Ovary (tissue), 7 donors: ENCODE measurements at regions not wholly inside any gene's neighbourhood (a gene's known extent, or its start where the extent isn't known, plus 50 kb on each side); places are given as distances from the start of the nearest gene placed in this dataset.

ENCODE experiments used
- DNase-seq, 5 donors: peaks; one replicate each; pipeline ENCODE4 v3.0.0-alpha.2; 2019 to 2020
- H3K27ac ChIP-seq, 2 donors: fragments of 200-600 bp; one replicate each; pipeline versions ENCODE4 v1.5.1 to v1.8.0; 2019 to 2022
- H3K27me3 ChIP-seq: fragments of 200-600 bp; one replicate; pipeline ENCODE4 v1.8.0; 2022
- H3K36me3 ChIP-seq: fragments of 200-600 bp; sonication (generic); one replicate; pipeline ENCODE4 v1.5.1; 2019
- H3K4me1 ChIP-seq: one replicate; pipeline ENCODE4 v1.8.1; 2013; ENCODE audit warnings: mild to moderate bottlenecking, moderate library complexity; ENCODE audit not compliant: insufficient read depth
- H3K4me3 ChIP-seq: fragments of 200-600 bp; sonication (generic); one replicate; pipeline ENCODE4 v1.5.1; 2017
- H3K9me3 ChIP-seq, 2 donors: fragments of 200-600 bp in 1 of 2; sonication (generic) in 1 of 2; one replicate each; pipeline versions ENCODE4 v1.5.1 to v1.8.1; 2013 to 2019; ENCODE audit warnings: mild to moderate bottlenecking in 1 of 2, moderate library complexity in 1 of 2
- CTCF ChIP-seq, 3 donors: fragments of 450-650 bp in 2 of 3; fragments of 200-600 bp in 1 of 3; IDR thresholded peaks; one replicate each; pipeline versions ENCODE4 v1.5.1 to v1.8.0; 2016 to 2022; ENCODE audit warnings: antibody characterized with exemption in 3 of 3, mild to moderate bottlenecking in 1 of 3
- EP300 ChIP-seq: sonication (generic); formaldehyde crosslinking; IDR thresholded peaks from one replicate; pipeline ENCODE4 v1.6.1; 2017; ENCODE audit warnings: antibody characterized with exemption
- POLR2A ChIP-seq: fragments of 450-650 bp; IDR thresholded peaks from one replicate; pipeline ENCODE4 v1.6.1; 2017; ENCODE audit warnings: antibody characterized with exemption, mild to moderate bottlenecking, moderate library complexity
- WGBS, 3 donors: extraction: QIAGEN DNeasy Blood & Tissue Kit in 1 of 3; methylation state at CpG; one replicate each; pipeline versions ENCODE4 v1.1.5 to v1.1.7; 2013 to 2017; 5-methylcytosine and 5-hydroxymethylcytosine counted together
- intact Hi-C, 4 donors: fragments of 100-400 bp; cut with DNase I; formaldehyde crosslinking; loops; one replicate each; pipeline versions ENCODE4 v1.11.0 to v1.15.1; 2022 to 2023
- donor health status: DM: no; HTN: no; CAD: no; lungs with moderate emphysema.
- donor health status: DM: no; HTN: no; CAD: no.
- donor health status: Bipolar disorder and iron deficiency.
- donor health status: DM: no; HTN: no; CAD: no.
- donor health status: DM: yes; HTN: yes; CAD: no.

GRCh38 chr1:25072461-25072860 lies 142.4 kb upstream of the RUNX3 start:
- no peak overlapping the region for H3K4me3 ChIP-seq
- intact Hi-C loops = no loop called here
- no peak overlapping the region for H3K27ac ChIP-seq
- H3K27me3 ChIP-seq = no peaks in the 10 kb centered on the region
- 72 to 78% (median 78%) methylated on average over 4 to 5 of the region's 5 CpGs for WGBS, 3 donors
- TF ChIP-seq CTCF (IDR thresholded peaks at IDR 0.05) (no peak), EP300 (no peak)
- no peak for DNase-seq
- no peaks in the 10 kb centered on the region for H3K36me3 ChIP-seq
- H3K4me1 ChIP-seq = no peaks in the 10 kb centered on the region
- peaks cover 0 to 2% of the 10 kb centered on the region in 2 donors for H3K9me3 ChIP-seq

GRCh38 chr1:25068829-25069228 lies 138.8 kb upstream of the RUNX3 start:
- Histone ChIP-seq H3K4me3 (no peak overlapping the region), H3K4me1 (peaks cover 2% of the 10 kb centered on the region), H3K9me3 (no peaks in the 10 kb centered on the region), H3K36me3 (no peaks in the 10 kb centered on the region), H3K27me3 (no peaks in the 10 kb centered on the region), H3K27ac (no peak overlapping the region)
- intact Hi-C loops = no loop called here
- no peak for DNase-seq
- no peak for TF ChIP-seq EP300
- no peak for TF ChIP-seq POLR2A
- TF ChIP-seq CTCF (IDR thresholded peaks at IDR 0.05) = no peak
- 83 to 87% (median 85%) methylated on average over 4 of the region's 4 CpGs for WGBS, 3 donors

GRCh38 chr1:25068316-25068715 lies 138.2 kb upstream of the RUNX3 start:
- no peaks in the 10 kb centered on the region for H3K36me3 ChIP-seq
- TF ChIP-seq POLR2A (no peak), EP300 (no peak), CTCF (IDR thresholded peaks at IDR 0.05) (no peak)
- intact Hi-C loops = no loop called here
- H3K27ac ChIP-seq = no peak overlapping the region
- 88 to 91% (median 89%) methylated on average over 6 of the region's 6 CpGs for WGBS, 3 donors
- H3K27me3 ChIP-seq = no peaks in the 10 kb centered on the region
- H3K4me3 ChIP-seq = no peak overlapping the region
- peaks cover 2% of the 10 kb centered on the region for H3K4me1 ChIP-seq
- no peaks in the 10 kb centered on the region for H3K9me3 ChIP-seq
- DNase-seq = no peak

GRCh38 chr1:25067518-25068251 lies 137.6 kb upstream of the RUNX3 start:
- no peaks in the 10 kb centered on the region for H3K9me3 ChIP-seq
- no peak overlapping the region for H3K4me3 ChIP-seq
- intact Hi-C loops = no loop called here
- no peak overlapping the region for H3K27ac ChIP-seq
- TF ChIP-seq CTCF (IDR thresholded peaks at IDR 0.05) (no peak), POLR2A (no peak), EP300 (no peak)
- no peaks in the 10 kb centered on the region for H3K27me3 ChIP-seq
- H3K4me1 ChIP-seq = peaks cover 2% of the 10 kb centered on the region
- WGBS, 3 donors = 80 to 86% (median 83%) methylated on average over 9 of the region's 9 CpGs
- no peaks in the 10 kb centered on the region for H3K36me3 ChIP-seq
- no peak for DNase-seq
